Retinal pigment epithelial cell (primary cell): ENCODE measurements at regions not wholly inside any gene's neighbourhood (a gene's known extent, or its start where the extent isn't known, plus 50 kb on each side); places are given as distances from the start of the nearest gene placed in this dataset.

Experiments
- DNase-seq: peaks from one replicate; pipeline ENCODE4 v3.0.0-alpha.2; 2010; ENCODE audit warnings: low read depth
- H3K4me3 ChIP-seq: 2 replicates; pipeline ENCODE4 v1.5.1; 2011; ENCODE audit warnings: mild to moderate bottlenecking, low read length, control low read depth, moderate library complexity
- CTCF ChIP-seq: conservative IDR thresholded peaks from 2 replicates; pipeline ENCODE4 v1.5.1; 2011; ENCODE audit warnings: low read depth, low read length, control low read depth, inconsistent platforms

- no peak for DNase-seq
- no peak overlapping the region for H3K4me3 ChIP-seq
- peak; percentile 22 for TF ChIP-seq CTCF
Observed at GRCh38 chr3:189049458-189050236, 122.1 kb upstream of the TPRG1 start.

GRCh38 chr3:189053322-189053721 lies 118.4 kb upstream of the TPRG1 start:
- no peak for DNase-seq
- no peak overlapping the region for H3K4me3 ChIP-seq
- no peak for TF ChIP-seq CTCF

GRCh38 chr3:189056646-189057335 lies 115.0 kb upstream of the TPRG1 start:
- TF ChIP-seq CTCF, result no peak
- no peak for DNase-seq

GRCh38 chr3:189057369-189057768 lies 114.4 kb upstream of the TPRG1 start:
- TF ChIP-seq CTCF, result no peak
- H3K4me3 ChIP-seq, result no peak overlapping the region
- DNase-seq, result no peak

More at GRCh38 chr3:189056646-189057335, 115.0 kb upstream of the TPRG1 start:
- H3K4me3 ChIP-seq, result no peak overlapping the region

GRCh38 chr3:189058071-189058470 lies 113.7 kb upstream of the TPRG1 start:
- no peak for TF ChIP-seq CTCF

GRCh38 chr3:189070965-189071364 lies 100.8 kb upstream of the TPRG1 start:
- no peak for DNase-seq
- no peak overlapping the region for H3K4me3 ChIP-seq
- TF ChIP-seq CTCF, result no peak

More at GRCh38 chr3:189058071-189058470, 113.7 kb upstream of the TPRG1 start:
- H3K4me3 ChIP-seq, result no peak overlapping the region
- DNase-seq, result no peak
